GM21526 (cell line): ENCODE measurements at regions not wholly inside any gene's neighbourhood (a gene's known extent, or its start where the extent isn't known, plus 50 kb on each side); places are given as distances from the start of the nearest gene placed in this dataset.

Source experiments
- ATAC-seq: cut with Tn5 transposase; IDR thresholded peaks from one replicate; pipeline ENCODE4 v1.9.1; 2021; ENCODE audit warnings: moderate library complexity; ENCODE audit not compliant: unreplicated experiment, low FRiP score

DNA sequence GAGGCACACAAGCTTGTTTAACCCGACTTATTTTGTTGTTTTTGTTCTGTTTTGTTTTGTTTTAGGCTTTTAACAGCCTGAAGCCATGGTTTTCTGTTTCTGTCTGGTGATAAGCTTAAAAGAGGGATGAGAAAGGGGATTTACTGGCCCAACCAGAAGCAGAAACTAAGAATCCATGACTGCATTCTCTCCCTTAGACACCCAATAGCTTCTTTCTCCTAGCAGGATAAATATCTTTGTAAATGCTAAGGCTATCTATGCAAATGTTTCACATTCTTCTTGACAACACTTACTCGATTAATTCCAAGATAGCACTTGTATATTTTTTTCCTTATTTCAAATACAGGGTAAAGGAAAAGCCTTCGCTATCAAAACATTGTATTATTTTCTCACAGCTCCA, 53.7 kb upstream of the SMAD1 start:
- no peak for ATAC-seq

DNA sequence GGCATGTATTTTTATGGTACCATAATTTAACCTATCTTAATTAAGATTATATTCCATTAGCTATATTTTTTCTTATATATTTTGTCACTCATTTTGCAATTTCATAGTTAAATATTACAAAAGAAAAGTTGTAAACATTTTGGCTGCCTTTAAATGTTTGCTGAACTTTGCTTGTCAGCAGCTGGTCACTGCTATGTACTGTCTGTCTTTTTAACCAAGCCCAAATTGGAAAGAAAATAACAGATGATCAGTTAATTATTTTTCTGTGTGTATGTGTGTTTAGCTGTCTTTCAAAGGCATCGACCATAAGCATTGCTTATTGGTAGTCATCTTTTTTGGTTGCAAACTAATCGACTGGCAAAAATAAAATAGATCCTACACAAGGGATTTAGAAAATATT, 54.4 kb upstream of the SMAD1 start:
- no peak for ATAC-seq

DNA sequence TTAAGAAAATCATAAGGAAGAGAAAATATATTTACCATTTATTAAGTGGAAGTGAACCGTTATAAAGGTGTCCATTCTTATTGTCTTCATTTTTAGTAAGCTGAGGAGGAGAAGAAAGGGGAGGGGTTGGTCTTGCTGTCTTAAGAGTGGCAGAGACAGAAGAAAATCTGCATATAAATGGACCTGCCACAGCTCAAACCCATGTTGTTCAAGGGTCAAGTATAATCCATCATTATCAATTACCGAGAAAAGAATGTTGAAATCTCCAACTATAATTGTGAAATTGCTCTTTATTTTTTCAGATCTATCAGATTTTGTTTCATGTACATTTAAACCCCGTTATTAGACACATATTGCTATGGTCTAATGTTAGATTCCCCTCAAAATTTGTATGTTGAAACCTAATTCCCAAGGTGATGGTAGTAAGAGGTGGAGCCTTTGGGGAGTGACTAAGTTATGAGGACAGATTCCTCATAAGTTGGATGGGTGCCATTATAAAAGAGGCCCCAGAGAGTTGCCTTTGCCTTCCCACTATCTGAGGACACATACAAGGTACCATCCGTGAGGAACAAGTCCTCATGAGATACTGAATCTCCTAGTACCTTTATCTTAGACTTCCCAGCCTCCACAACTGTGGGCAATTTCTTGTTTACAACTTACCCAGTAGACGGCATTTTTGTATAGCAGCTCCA, 58.5 kb upstream of the SMAD1 start:
- no peak for ATAC-seq

DNA sequence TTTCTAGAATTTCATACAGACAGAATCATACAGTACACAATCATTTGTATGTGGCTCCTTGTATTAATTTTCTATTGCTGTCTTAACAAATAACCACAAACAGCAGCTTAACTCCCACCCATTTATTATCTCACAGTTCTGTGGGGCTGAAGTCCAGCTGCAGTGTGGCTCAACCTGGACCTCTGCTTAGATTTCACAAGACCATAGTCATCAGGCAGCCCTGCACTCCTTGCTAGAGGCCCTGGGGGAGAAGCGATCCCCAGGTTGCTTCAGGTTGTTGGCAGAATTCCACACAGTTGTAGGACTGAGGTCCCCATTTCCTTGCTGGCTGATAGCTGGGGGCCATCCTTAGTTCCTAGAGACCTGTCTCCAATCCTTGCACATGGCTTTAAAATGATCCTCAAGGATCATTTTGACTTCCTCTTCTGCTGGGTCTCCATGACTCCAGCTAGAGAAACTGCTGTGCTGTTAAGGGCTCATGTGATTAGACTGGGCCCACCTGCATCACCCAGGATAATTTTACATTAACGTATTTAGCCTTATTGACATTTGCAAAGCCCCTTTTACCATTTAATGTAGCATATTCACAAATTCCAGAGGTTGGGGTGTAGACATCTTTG, 60.9 kb upstream of the SMAD1 start:
- ATAC-seq: no peak

DNA sequence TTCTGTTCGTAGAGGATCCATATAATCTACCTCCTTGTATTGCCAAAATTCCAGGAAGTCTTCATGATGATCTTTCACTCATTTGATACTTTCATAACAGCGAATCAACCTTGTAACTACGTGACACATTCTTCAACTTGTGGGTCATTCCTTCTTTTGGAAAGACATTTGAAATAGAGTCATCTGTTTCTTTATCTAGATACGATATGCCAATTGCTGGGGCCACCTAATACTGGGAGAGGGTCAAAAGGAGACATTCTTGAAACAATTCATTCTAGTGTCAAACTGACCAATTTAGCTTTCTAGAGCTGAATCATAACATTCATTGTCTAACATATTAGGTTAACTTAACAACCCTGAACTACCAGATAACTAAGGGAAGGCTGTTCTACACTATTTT, 62.9 kb upstream of the SMAD1 start:
- no peak for ATAC-seq

DNA sequence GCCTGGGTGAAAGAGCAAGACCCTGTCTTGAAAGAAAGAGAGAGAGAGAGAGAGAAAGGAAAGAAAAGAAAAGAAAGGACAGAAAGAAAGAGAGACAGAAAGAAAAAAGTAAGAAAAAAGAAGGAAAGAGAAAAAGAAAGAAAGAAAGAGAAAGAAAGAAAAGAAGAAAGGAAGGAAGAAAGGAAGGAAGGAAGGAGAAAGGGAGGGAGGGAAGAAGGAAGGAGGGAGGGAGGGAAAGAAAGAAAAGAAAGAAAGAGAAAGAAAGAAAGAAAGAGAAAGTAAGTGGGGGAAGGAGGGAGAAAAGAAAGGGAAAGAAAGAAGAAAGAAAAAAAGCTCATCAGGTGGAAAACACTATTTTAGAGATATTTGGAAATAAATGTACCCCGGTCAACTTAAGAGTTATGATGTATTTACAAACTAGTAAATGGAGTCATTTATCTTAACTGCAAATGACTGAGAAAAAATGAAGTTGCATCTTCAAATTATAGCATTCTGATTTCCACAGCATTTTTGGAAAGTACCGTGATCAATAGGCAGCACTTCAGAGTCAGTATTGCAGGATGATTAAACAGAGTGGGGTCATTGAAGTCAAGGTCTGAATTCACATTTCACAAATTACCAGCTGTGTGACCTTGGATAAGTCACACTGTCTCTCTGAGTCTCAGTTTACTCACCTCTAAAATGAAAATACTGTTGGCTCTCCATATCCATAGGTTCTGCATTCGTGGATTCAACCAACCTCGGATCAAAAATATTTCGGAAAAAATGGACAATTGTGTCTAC, 64.1 kb upstream of the SMAD1 start:
- ATAC-seq: no peak

DNA sequence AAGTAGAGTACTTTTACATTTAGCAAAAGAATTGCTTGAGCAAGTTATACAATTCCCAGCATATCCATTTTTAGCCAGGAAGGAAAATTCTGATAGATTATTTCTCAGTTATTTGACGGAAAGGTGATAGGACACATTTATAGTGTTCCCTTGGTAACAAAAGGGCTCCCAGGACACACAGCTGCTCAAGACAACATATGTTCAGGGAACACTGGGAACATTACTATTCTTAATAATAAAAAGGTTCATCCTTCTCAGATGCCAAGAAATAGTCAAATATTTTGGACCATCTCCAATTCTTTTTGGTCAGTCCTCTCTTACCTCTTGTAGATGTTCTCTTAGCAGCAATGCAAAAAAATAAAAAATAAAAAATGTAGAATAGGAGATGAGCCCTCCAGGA, 66.8 kb upstream of the SMAD1 start:
- ATAC-seq: no peak

DNA sequence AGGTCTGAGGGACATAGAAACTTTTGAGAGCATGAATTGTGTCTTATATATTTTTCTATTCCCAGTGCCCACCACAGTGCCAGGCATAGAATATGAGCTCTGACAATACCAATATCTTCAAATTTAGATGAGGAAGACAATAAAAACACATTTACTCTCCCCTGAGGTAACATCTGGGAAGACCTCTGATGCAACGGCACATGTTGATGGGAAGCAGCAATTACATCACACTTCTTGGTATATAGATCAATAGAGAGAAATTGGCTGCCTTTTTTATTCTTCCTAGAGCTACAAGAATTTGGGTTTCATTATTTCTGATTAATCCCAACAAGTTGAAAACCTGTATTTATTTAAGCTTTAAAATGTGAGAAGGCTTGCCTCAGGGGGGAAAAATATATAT, 67.4 kb upstream of the SMAD1 start:
- ATAC-seq: no peak

DNA sequence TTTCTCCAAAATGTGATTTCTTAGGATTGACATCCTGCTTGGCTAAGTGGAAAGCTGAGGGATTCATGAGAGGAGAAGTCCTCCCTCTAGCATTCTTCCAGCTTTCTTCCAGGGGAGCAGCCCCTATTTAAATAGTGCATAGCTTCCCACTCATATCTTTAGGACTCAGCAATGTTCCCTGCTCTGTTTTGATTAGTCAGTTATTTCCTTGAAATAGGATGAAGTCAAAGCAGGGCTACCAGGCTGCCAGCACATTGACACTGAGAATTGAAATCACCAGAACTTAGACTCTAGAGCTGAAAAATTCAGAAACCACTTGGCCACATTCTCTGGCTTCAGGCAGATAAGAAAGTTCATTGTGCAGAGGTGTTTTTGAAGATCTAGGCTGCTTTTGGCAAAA, 74.7 kb upstream of the SMAD1 start:
- ATAC-seq: no peak

DNA sequence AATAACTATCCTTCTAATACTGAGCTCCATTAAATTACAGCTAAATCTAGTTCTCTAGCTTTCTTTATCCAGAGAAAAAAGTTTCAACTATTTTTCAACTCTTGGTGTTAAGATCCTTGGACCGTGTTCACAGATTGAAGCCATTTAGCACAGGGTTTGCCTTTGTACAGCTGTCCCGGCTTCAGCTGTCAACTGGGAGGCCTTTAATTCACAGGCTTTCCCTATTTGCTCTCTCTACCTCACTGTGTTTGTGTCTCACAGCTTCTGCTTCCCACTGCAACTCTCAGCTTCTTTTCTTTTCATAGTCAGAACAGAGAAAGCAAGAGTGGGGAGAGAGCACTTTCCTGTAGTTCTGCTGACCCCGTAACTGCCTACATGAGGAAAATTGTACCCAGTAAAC, 76.9 kb upstream of the SMAD1 start:
- ATAC-seq: no peak

DNA sequence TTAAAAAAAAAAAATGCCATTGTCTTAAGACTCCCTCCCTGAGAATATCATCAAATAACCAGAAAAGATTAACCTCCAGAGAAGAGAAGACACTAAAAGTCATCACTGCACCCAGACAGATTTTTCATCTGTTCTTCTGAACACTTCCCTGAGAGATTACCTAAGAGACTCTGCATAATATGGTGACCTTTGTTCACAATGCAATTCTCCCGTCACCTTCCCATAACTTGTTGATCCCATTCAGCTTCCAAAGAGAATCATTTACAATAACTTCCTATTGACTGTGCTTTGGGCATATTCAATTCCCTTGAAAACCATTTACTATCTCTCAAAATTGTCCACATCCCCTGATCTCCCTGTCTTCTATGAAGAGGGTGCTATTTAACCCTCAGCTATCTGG, 85.1 kb upstream of the SMAD1 start:
- ATAC-seq: no peak

DNA sequence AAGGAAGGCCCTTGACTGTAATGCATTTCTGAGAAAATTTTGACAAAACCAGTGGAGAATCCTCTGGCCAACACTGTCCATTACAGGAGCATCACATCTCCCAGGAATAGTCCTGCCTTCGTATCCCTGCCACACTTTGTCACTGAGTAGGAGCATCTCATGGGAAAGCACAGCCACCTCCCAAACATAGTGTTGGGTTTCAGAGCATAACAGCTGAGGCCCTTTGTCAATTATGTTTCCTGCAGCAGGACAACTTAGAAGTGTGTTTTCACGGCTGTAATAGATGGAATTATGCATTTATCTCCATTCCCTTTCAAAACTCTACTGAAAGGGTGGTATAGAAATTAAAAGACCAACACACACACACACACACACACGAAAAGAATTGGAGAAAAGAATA, 91.1 kb upstream of the SMAD1 start:
- ATAC-seq: no peak

DNA sequence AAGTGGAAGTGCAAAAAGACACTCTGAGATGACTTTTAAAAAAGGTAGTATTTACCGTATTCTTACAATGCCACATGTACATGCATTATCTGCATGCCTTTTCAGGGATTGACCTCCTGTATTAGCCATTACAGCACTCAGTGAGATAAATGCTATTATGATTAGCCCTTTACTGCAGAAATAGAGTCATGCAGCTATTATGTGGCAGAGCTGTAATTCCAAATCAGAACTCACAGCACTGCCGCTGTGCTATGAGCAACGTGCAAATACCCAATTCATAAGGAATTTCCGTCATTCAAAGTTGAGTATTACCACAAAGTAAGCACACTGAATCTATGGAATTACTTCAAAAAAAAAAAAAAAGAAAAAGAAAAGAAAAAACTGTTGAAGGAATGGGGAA, 92.1 kb upstream of the SMAD1 start:
- no peak for ATAC-seq

DNA sequence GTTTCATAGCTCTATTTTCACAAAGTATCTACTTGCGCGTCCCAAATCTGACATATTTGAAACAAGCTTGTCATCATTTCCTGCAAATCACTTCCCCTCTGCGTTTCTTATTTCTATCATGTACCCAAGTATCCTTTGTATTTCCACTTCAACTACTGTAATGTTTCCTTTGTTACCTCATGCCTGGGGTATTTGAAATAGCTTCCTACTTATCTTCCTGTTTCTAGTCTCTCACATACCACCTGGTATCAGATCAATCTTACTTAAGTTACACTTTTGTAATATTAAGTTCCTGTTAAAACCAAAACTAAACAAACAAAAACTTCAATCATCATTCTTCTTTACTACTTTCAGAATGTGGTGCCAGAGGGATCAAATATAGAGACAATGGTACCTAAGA, 93.6 kb upstream of the SMAD1 start:
- no peak for ATAC-seq

DNA sequence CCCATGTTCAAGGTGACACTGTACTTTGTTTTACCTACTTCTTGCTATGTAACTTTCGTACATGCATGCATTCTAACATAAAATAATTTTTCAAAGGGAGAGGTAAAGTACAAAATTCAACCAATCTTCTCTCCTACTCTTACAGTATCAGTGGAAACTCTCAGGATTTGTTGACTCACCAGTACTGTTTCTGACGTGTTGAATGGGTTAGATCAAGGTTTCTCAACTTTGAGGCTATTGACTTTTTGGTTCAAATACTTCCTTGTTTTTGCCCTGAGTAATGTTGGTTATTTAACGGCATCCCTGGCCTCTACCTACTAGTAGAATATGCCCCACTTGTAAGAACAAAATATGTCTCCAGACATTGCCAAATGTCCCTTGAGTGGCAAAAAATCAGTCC, 94.6 kb upstream of the SMAD1 start:
- no peak for ATAC-seq

DNA sequence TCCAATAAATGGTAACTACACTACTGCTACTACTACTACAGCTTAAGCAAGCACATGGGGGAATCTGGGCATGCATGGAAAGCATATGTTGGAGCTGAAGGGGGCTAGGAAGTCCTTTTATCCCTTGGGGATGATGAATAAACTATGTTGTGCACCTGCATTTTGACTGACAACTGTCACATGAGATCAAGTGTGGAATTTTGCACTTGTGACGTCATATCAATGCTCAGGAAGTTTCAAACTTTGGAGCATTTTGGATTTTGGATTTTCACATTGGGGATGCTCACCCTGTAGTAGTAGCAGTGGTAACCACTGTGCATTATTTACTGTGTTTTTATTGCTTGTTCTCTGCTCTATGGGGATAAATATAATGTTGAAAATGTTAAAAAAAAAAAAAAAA, 100.5 kb upstream of the SMAD1 start:
- ATAC-seq: no peak

DNA sequence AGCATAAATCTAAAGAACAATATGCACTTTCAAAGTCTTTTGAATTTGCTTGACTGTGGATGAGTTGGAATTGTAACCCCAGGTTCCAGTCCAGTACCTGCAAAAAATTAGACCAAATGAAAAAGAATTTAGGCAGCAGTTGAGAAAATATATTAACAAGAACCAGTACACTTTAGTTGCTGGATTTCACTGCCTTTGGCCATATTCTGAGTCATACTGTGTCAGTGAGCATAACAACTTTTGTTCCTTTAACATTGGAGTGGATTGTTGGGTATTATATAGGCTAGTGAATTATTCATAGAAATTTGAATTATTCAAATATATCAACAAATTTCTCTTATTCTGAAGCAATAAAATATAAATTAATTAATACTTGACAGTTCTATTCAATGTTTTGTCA, 101.5 kb upstream of the SMAD1 start:
- no peak for ATAC-seq

DNA sequence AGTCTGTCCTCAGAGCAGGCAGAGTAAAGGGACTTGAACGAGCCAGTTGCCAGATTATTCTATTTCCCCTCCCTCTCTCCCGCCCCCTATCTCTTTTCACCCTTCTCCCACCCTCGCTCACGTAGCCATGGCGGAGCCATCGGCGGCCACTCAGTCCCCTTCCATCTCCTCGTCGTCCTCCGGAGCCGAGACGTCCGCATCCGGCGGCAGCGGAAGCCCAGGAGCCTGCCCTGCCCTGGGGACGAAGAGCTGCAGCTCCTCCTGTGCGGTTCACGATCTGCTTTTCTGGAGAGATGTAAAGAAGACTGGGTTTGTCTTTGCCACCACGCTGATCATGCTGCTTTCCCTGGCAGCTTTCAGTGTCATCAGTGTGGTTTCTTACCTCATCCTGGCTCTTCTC, 106.2 kb upstream of the SMAD1 start:
- ATAC-seq: no peak

DNA sequence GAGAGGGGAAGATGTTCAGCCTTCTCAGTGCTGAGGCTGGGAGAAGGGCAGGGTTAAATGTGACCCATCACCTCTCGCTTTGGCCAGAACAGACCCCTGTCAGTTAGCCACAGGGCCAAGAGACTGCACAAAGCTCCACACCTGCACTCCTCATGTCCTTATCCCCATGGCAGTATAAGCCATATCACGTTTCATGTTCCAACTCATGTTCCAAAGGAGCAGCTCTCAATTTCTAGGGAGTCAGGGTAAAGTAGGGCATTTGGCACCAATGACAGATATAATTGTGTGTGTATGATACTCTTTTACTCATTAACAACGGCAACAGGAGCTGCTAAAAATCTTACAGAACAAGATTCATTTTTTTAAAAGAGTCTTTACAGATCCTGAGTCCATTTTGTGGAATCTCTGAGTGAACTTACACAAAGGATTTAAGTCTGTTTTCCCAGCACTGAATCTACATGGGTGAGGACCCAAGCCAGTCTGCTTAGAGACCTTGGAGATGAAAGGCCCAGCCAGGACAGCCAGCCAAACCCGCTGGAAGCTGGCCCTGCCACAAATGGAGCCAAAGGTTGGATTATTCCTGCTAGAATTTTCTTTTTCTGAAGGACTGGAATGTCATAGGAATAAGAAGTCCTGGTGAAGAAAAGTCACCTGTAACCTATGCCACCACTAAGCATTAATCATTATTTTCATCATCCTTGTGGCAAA, 129.1 kb upstream of the SMAD1 start:
- no peak for ATAC-seq

DNA sequence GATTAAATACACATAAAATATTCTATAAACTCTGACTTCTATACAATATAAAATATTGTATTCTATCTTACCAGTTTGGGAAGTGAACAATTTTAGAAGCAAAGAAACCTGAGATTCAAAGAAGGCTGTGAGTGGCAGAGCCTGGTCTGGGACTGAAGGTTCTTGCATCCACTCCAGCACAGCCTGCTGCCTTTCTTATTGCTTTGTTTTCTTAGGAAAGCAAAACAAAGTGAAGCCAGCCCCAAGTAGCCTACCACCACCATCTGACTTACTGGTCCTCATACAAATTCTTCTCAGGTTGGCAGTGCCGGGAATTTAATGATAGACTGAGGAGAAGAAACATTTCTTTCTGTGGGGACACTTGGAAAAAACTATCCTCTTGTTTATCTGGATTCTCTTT, 129.7 kb upstream of the SMAD1 start:
- no peak for ATAC-seq

DNA sequence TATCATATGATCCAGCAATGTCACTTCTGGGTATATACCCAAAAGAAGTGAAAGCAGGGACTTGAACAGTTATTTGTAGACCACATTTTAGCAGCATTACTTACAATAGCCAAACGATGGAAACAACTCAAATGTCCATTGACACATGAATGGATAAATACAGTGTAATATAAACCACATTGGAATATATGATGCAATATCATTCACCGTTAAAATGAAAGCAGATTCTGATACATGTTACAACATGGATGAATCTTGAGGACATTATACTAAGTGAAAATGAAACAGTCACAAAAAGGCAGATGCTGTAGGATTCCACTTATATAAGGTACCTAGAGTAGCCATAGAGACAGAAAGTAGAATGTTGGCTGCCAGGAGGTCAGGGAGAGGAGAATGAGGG, 130.5 kb upstream of the SMAD1 start:
- ATAC-seq: no peak
